GM23338 (cell line): ENCODE measurements at regions not wholly inside any gene's neighbourhood (a gene's known extent, or its start where the extent isn't known, plus 50 kb on each side); places are given as distances from the start of the nearest gene placed in this dataset.

Experiments used
- ATAC-seq: fragments of 200-7000 bp; cut with Tn5 transposase; 3 replicates; pipeline ENCODE4 v1.9.1; 2020
- DNase-seq: peaks from one replicate; pipeline ENCODE4 v3.0.0-alpha.2; 2015; ENCODE audit warnings: low spot score
- H2AFZ ChIP-seq: fragments of 200-600 bp; sonication (generic); 2 replicates; pipeline ENCODE4 v1.8.0; 2016; ENCODE audit warnings: antibody characterized with exemption, mild to moderate bottlenecking, moderate library complexity
- H3F3A ChIP-seq: fragments of 200-600 bp; sonication (generic); replicated peaks from 2 replicates; pipeline ENCODE4 v1.8.0; 2017; ENCODE audit warnings: antibody characterized with exemption, mixed run types, low read depth
- H3K27ac ChIP-seq: fragments of 200-600 bp; sonication (generic); 2 replicates; pipeline ENCODE4 v1.6.1; 2016; ENCODE audit warnings: low read depth
- H3K27me3 ChIP-seq: fragments of 200-600 bp; sonication (generic); 2 replicates; pipeline ENCODE4 v1.8.0; 2016; ENCODE audit warnings: mild to moderate bottlenecking, mixed run types, moderate library complexity; ENCODE audit not compliant: insufficient read depth
- H3K36me3 ChIP-seq: fragments of 200-600 bp; sonication (generic); 2 replicates; pipeline ENCODE4 v1.8.0; 2016; ENCODE audit warnings: mild to moderate bottlenecking; ENCODE audit not compliant: insufficient read depth
- H3K4me1 ChIP-seq: fragments of 200-600 bp; sonication (generic); 2 replicates; pipeline ENCODE4 v1.8.0; 2016; ENCODE audit warnings: mild to moderate bottlenecking, moderate library complexity; ENCODE audit not compliant: insufficient read depth
- H3K4me2 ChIP-seq: fragments of 200-600 bp; sonication (generic); 2 replicates; pipeline ENCODE4 v1.7.1; 2017; ENCODE audit warnings: mixed run types
- H3K4me3 ChIP-seq: fragments of 200-600 bp; sonication (generic); 2 replicates; pipeline ENCODE4 v1.6.1; 2016; ENCODE audit warnings: mixed run types
- H3K79me2 ChIP-seq: fragments of 200-600 bp; sonication (generic); replicated peaks from 2 replicates; pipeline ENCODE4 v1.8.0; 2017; ENCODE audit warnings: mild to moderate bottlenecking; ENCODE audit not compliant: insufficient read depth
- H3K9me2 ChIP-seq: fragments of 200-600 bp; sonication (generic); 2 replicates; pipeline ENCODE4 v1.8.0; 2017; ENCODE audit not compliant: insufficient read depth
- H4K20me1 ChIP-seq: fragments of 200-600 bp; sonication (generic); replicated peaks from 2 replicates; pipeline ENCODE4 v1.8.0; 2017; ENCODE audit warnings: mild to moderate bottlenecking; ENCODE audit not compliant: insufficient read depth
- H3K27ac Mint-ChIP-seq: 2 replicates; pipeline ENCODE4 v1.8.0; 2020; ENCODE audit warnings: inconsistent platforms, mild to moderate bottlenecking, moderate library complexity, mixed read lengths
- H3K27me3 Mint-ChIP-seq: 3 replicates; pipeline ENCODE4 v1.8.0; 2022; ENCODE audit warnings: low read depth, mild to moderate bottlenecking, moderate library complexity, mixed read lengths, inconsistent platforms; ENCODE audit not compliant: insufficient read depth, poor library complexity
- H3K36me3 Mint-ChIP-seq: 3 replicates; pipeline ENCODE4 v1.8.0; 2021; ENCODE audit warnings: low read depth, mild to moderate bottlenecking, inconsistent platforms, moderate library complexity, mixed read lengths
- H3K4me1 Mint-ChIP-seq: 3 replicates; pipeline ENCODE4 v1.8.0; 2020; ENCODE audit warnings: mild to moderate bottlenecking, inconsistent platforms, mixed read lengths
- H3K4me3 Mint-ChIP-seq: 3 replicates; pipeline ENCODE4 v1.8.0; 2021; ENCODE audit warnings: moderate library complexity, mild to moderate bottlenecking, inconsistent platforms, mixed read lengths
- H3K9me3 Mint-ChIP-seq: 3 replicates; pipeline ENCODE4 v1.8.0; 2020; ENCODE audit warnings: moderate library complexity, mild to moderate bottlenecking, inconsistent platforms, mixed read lengths
- CREB1 ChIP-seq: fragments of 250-450 bp; sonication (Bioruptor Pico); IDR thresholded peaks from 2 replicates; pipeline ENCODE4 v1.5.0; 2020; ENCODE audit warnings: low read depth, mild to moderate bottlenecking, moderate library complexity
- CTCF ChIP-seq, 2 experiments: fragments of 200-600 bp in 1 of 2; sonication (generic) in 1 of 2; conservative IDR thresholded peaks; 2 replicates each; pipeline versions ENCODE4 v1.5.1 to v1.6.1; 2016 to 2017; ENCODE audit warnings: antibody characterized with exemption in 2 of 2, low read depth in 2 of 2, mild to moderate bottlenecking in 2 of 2, moderate library complexity in 1 of 2
- ETS1 ChIP-seq: IDR thresholded peaks from 2 replicates; pipeline ENCODE4 v1.6.1; 2016; ENCODE audit warnings: antibody characterized with exemption
- EZH2 ChIP-seq: fragments of 200-600 bp; sonication (generic); IDR thresholded peaks from one replicate; pipeline ENCODE4 v1.8.0; 2017; ENCODE audit warnings: antibody characterized with exemption, mild to moderate bottlenecking, low read depth; ENCODE audit not compliant: unreplicated experiment
- EZH2phosphoT487 ChIP-seq: fragments of 200-600 bp; sonication (generic); IDR thresholded peaks from one replicate; pipeline ENCODE4 v1.8.1; 2018; ENCODE audit warnings: antibody characterized with exemption; ENCODE audit not compliant: unreplicated experiment
- JUNB ChIP-seq: IDR thresholded peaks from one replicate; pipeline ENCODE4 v1.6.1; 2016; ENCODE audit warnings: antibody characterized with exemption; ENCODE audit not compliant: unreplicated experiment
- NANOG ChIP-seq: IDR thresholded peaks from 2 replicates; pipeline ENCODE4 v1.6.1; 2016; ENCODE audit warnings: antibody characterized with exemption, borderline replicate concordance
- POLR2AphosphoS5 ChIP-seq: IDR thresholded peaks from 2 replicates; pipeline ENCODE4 v1.6.1; 2016; ENCODE audit warnings: antibody characterized with exemption, low read depth
- REST ChIP-seq: IDR thresholded peaks from one replicate; pipeline ENCODE4 v1.6.1; 2018; ENCODE audit warnings: antibody characterized with exemption; ENCODE audit not compliant: unreplicated experiment
- STAT1 ChIP-seq: IDR thresholded peaks from one replicate; pipeline ENCODE4 v1.6.1; 2016; ENCODE audit warnings: antibody characterized with exemption; ENCODE audit not compliant: unreplicated experiment
- ZNF114 ChIP-seq: fragments of 250-450 bp; sonication (Bioruptor Pico); IDR thresholded peaks from 2 replicates; pipeline ENCODE4 v1.5.0; 2020; ENCODE audit warnings: mild to moderate bottlenecking, moderate library complexity
- ZNF331 ChIP-seq: fragments of 250-450 bp; sonication (Bioruptor Pico); IDR thresholded peaks from 2 replicates; pipeline ENCODE4 v1.5.0; 2020; ENCODE audit warnings: low read depth, mild to moderate bottlenecking, moderate library complexity
- ZNF462 ChIP-seq: fragments of 250-450 bp; sonication (Bioruptor Pico); IDR thresholded peaks from 2 replicates; pipeline ENCODE4 v1.5.0; 2020; ENCODE audit warnings: mild to moderate bottlenecking, moderate library complexity

- no peak overlapping the region for H3K27ac ChIP-seq
- H3K36me3 ChIP-seq, result no peaks in the 10 kb centered on the region
- Mint-ChIP-seq H3K9me3 (0 out of 3 replicates have a peak, but pooled peaks cover 4% of the 10 kb centered on the region), H3K4me3 (no peak overlapping the region), H3K27ac (no peak overlapping the region), H3K36me3 (no peaks in the 10 kb centered on the region), H3K27me3 (no peaks in the 10 kb centered on the region), H3K4me1 (peaks cover 6% of the 10 kb centered on the region)
- no peaks in the 10 kb centered on the region for H3F3A ChIP-seq
- H3K4me1 ChIP-seq, result no peaks in the 10 kb centered on the region
- ATAC-seq, result no peak
- no peaks in the 10 kb centered on the region for H4K20me1 ChIP-seq
- no peaks in the 10 kb centered on the region for H3K9me2 ChIP-seq
- H3K4me3 ChIP-seq, result no peak overlapping the region
- H2AFZ ChIP-seq, result no peak overlapping the region
- H3K4me2 ChIP-seq, result no peak overlapping the region
- no peaks in the 10 kb centered on the region for H3K27me3 ChIP-seq
- no peaks in the 10 kb centered on the region for H3K79me2 ChIP-seq
- TF ChIP-seq ZNF331, result no peak
- no peak for TF ChIP-seq ZNF462 (CRISPR knock-in tag)
- no peak for TF ChIP-seq NANOG
- TF ChIP-seq REST, result no peak
- TF ChIP-seq EZH2phosphoT487, result no peak
- TF ChIP-seq POLR2AphosphoS5, result no peak
- no peak for TF ChIP-seq EZH2
- no peak for TF ChIP-seq ETS1
- no peak for TF ChIP-seq CREB1 (CRISPR knock-in tag)
- TF ChIP-seq ZNF114, result no peak
- no peak for TF ChIP-seq JUNB
- no peak for TF ChIP-seq STAT1
- TF ChIP-seq CTCF (conservative IDR thresholded peaks at IDR 0.05; ENCODE audit: low read depth in 2 of 2), result no peak
- DNase-seq, result no peak
Measured at GRCh38 chr5:39711821-39712220, 287.0 kb upstream of the DAB2 start.
